CD14-positive monocyte (primary cell): ENCODE measurements at regions not wholly inside any gene's neighbourhood (a gene's known extent, or its start where the extent isn't known, plus 50 kb on each side); places are given as distances from the start of the nearest gene placed in this dataset.

Source experiments
- DNase-seq, 3 donors: peaks; one replicate each; pipeline ENCODE4 v3.0.0-alpha.2; 2011 to 2022
- H2AFZ ChIP-seq: 2 replicates; pipeline ENCODE4 v1.6.0; 2012; ENCODE audit warnings: mild to moderate bottlenecking, low read depth, low read length, inconsistent platforms; ENCODE audit not compliant: insufficient read depth, poor library complexity, severe bottlenecking
- H3K27ac ChIP-seq, 2 donors: 1 replicate in 1 of 2; 2 replicates in 1 of 2; pipeline ENCODE4 v1.5.1; 2012 to 2013; ENCODE audit warnings: low read length in 2 of 2, control low read depth in 1 of 2, inconsistent platforms in 1 of 2, low read depth in 1 of 2, mild to moderate bottlenecking in 1 of 2
- H3K27me3 ChIP-seq, 2 donors: one replicate each; pipeline versions ENCODE4 v1.6.0 to v1.6.1; 2011 to 2013; ENCODE audit warnings: low read length in 2 of 2; ENCODE audit not compliant: control insufficient read depth in 2 of 2, insufficient read depth in 2 of 2
- H3K36me3 ChIP-seq, 2 donors: replicated peaks in 1 of 2; 1 replicate in 1 of 2; 2 replicates in 1 of 2; pipeline versions ENCODE4 v1.5.1 to v1.6.1; 2012 to 2013; ENCODE audit warnings: low read length in 2 of 2, control low read depth in 1 of 2, inconsistent platforms in 1 of 2, mild to moderate bottlenecking in 1 of 2; ENCODE audit not compliant: insufficient read depth in 2 of 2, control insufficient read depth in 1 of 2
- H3K4me1 ChIP-seq, 2 donors: 1 replicate in 1 of 2; 2 replicates in 1 of 2; pipeline versions ENCODE4 v1.5.1 to v1.6.1; 2012 to 2013; ENCODE audit warnings: low read length in 2 of 2, control low read depth in 1 of 2, inconsistent platforms in 1 of 2, mild to moderate bottlenecking in 1 of 2, moderate library complexity in 1 of 2; ENCODE audit not compliant: insufficient read depth in 2 of 2, control insufficient read depth in 1 of 2
- H3K4me2 ChIP-seq: replicated peaks from 2 replicates; pipeline ENCODE3; 2012; ENCODE audit warnings: low read length, moderate library complexity, mild to moderate bottlenecking; ENCODE audit not compliant: poor library complexity, severe bottlenecking; ENCODE audit errors: extremely low read depth
- H3K4me3 ChIP-seq, 3 experiments: fragments of 200-600 bp in 1 of 3; sonication (generic) in 1 of 3; replicated peaks in 1 of 3; 1 replicate in 2 of 3; 2 replicates in 1 of 3; pipeline ENCODE4 v1.5.1; 2011 to 2013; ENCODE audit warnings: low read length in 3 of 3, mild to moderate bottlenecking in 3 of 3, control low read depth in 2 of 3, low read depth in 2 of 3, inconsistent platforms in 1 of 3, moderate library complexity in 1 of 3
- H3K79me2 ChIP-seq: 2 replicates; pipeline ENCODE4 v1.6.0; 2012; ENCODE audit warnings: mild to moderate bottlenecking, control low read depth, inconsistent platforms, low read length, moderate library complexity; ENCODE audit not compliant: insufficient read depth
- H3K9ac ChIP-seq: 2 replicates; pipeline ENCODE4 v1.6.0; 2017; ENCODE audit warnings: low read length, mild to moderate bottlenecking; ENCODE audit not compliant: insufficient read depth, poor library complexity, severe bottlenecking
- H3K9me3 ChIP-seq, 2 donors: replicated peaks in 1 of 2; 1 replicate in 1 of 2; 2 replicates in 1 of 2; pipeline versions ENCODE4 v1.5.1 to v1.6.1; 2012 to 2013; ENCODE audit warnings: low read length in 2 of 2, control low read depth in 1 of 2; ENCODE audit not compliant: control insufficient read depth in 1 of 2, insufficient read depth in 1 of 2
- H4K20me1 ChIP-seq: 2 replicates; pipeline ENCODE4 v1.6.0; 2012; ENCODE audit warnings: mild to moderate bottlenecking, low read length, control low read depth, moderate library complexity; ENCODE audit not compliant: insufficient read depth
- H3K27ac Mint-ChIP-seq, 7 donors: one replicate each; pipeline ENCODE4 v1.8.0; 2020; ENCODE audit warnings: mild to moderate bottlenecking in 7 of 7, mixed read lengths in 7 of 7, moderate library complexity in 6 of 7, inconsistent platforms in 2 of 7
- H3K27me3 Mint-ChIP-seq, 3 donors: one replicate each; pipeline ENCODE4 v1.8.0; 2021 to 2022; ENCODE audit warnings: low read depth in 3 of 3, mild to moderate bottlenecking in 3 of 3, mixed read lengths in 3 of 3, moderate library complexity in 3 of 3, inconsistent platforms in 1 of 3
- H3K36me3 Mint-ChIP-seq, 2 donors: one replicate each; pipeline ENCODE4 v1.8.0; 2020; ENCODE audit warnings: mixed read lengths in 2 of 2, inconsistent platforms in 1 of 2, mild to moderate bottlenecking in 1 of 2
- H3K4me1 Mint-ChIP-seq: one replicate; pipeline ENCODE4 v1.8.0; 2020; ENCODE audit warnings: mild to moderate bottlenecking, mixed read lengths
- H3K4me3 Mint-ChIP-seq, 2 donors: one replicate each; pipeline ENCODE4 v1.8.0; 2020; ENCODE audit warnings: mild to moderate bottlenecking in 2 of 2, mixed read lengths in 2 of 2, moderate library complexity in 1 of 2
- H3K9me3 Mint-ChIP-seq, 7 donors: one replicate each; pipeline ENCODE4 v1.8.0; 2020 to 2022; ENCODE audit warnings: mixed read lengths in 7 of 7, mild to moderate bottlenecking in 6 of 7, moderate library complexity in 6 of 7, inconsistent platforms in 2 of 7
- CTCF ChIP-seq: fragments of 200-600 bp; IDR thresholded peaks from one replicate; pipeline ENCODE4 v1.8.0; 2022; ENCODE audit warnings: antibody characterized with exemption, mild to moderate bottlenecking
- WGBS: methylation state at CpG from one replicate; pipeline ENCODE4 v1.1.5; 2013; ENCODE audit warnings: missing lambda C conversion rate; ENCODE audit not compliant: insufficient coverage; 5-methylcytosine and 5-hydroxymethylcytosine counted together
- intact Hi-C, 2 donors: fragments of 100-400 bp; cut with micrococcal nuclease; formaldehyde crosslinking; loops; one replicate each; pipeline versions ENCODE4 v1.15.0 to v1.15.1; 2023

GRCh38 chr3:141418751-141419150 lies 50.4 kb downstream of the ZBTB38 start:
- Histone ChIP-seq H3K27me3 (no peaks in the 10 kb centered on the region), H3K27ac (no peak overlapping the region), H3K4me2 (no peak overlapping the region), H2AFZ (no peak overlapping the region), H3K36me3 (peaks cover 15 to 36% of the 10 kb centered on the region in 2 donors), H3K79me2 (no peaks in the 10 kb centered on the region), H3K9me3 (peaks cover 0 to 8% of the 10 kb centered on the region in 2 donors), H3K9ac (no peak overlapping the region), H3K4me1 (no peaks in the 10 kb centered on the region), H3K4me3 (no peak overlapping the region), H4K20me1 (no peaks in the 10 kb centered on the region)
- intact Hi-C loops, result no loop called here
- H3K4me3 Mint-ChIP-seq, result no peak overlapping the region
- no peak for DNase-seq
- peaks cover 3 to 15% (median 6%) of the 10 kb centered on the region in 7 donors for H3K9me3 Mint-ChIP-seq
- H3K4me1 Mint-ChIP-seq, result no peaks in the 10 kb centered on the region
- no peak for TF ChIP-seq CTCF
- H3K27me3 Mint-ChIP-seq, result peaks cover 0 to 2% (median 0%) of the 10 kb centered on the region in 3 donors
- H3K36me3 Mint-ChIP-seq, result peaks cover 53 to 60% of the 10 kb centered on the region in 2 donors
- WGBS, result 100% methylated on average over 2 of the region's 4 CpGs
- peak overlapping the region in 1 of 7 donors; percentile 3 for H3K27ac Mint-ChIP-seq

- H3K4me3 ChIP-seq, result no peak overlapping the region
- H2AFZ ChIP-seq, result no peak overlapping the region
- no peaks in the 10 kb centered on the region for H3K4me1 ChIP-seq
- peaks cover 0 to 8% of the 10 kb centered on the region in 2 donors for H3K9me3 ChIP-seq
- Mint-ChIP-seq H3K4me3 (no peak overlapping the region), H3K36me3 (peaks cover 44 to 52% of the 10 kb centered on the region in 2 donors), H3K27ac (no peak overlapping the region), H3K27me3 (peaks cover 0 to 2% (median 0%) of the 10 kb centered on the region in 3 donors), H3K9me3 (peaks cover 3 to 15% (median 6%) of the 10 kb centered on the region in 7 donors), H3K4me1 (no peaks in the 10 kb centered on the region)
- H3K36me3 ChIP-seq, result peaks cover 3 to 27% of the 10 kb centered on the region in 2 donors
- no peaks in the 10 kb centered on the region for H3K27me3 ChIP-seq
- no peak for TF ChIP-seq CTCF
- H4K20me1 ChIP-seq, result no peaks in the 10 kb centered on the region
- H3K4me2 ChIP-seq, result no peak overlapping the region
- no peak overlapping the region for H3K27ac ChIP-seq
- WGBS, result 97% methylated on average over 5 of the region's 5 CpGs
- no peak overlapping the region for H3K9ac ChIP-seq
- intact Hi-C loops, result no loop called here
- DNase-seq, result no peak
- H3K79me2 ChIP-seq, result no peaks in the 10 kb centered on the region
Measured at GRCh38 chr3:141419946-141420345, 51.6 kb downstream of the ZBTB38 start.
